ENCODE measurements at regions not wholly inside any gene's neighbourhood (a gene's known extent, or its start where the extent isn't known, plus 50 kb on each side); places are given as distances from the start of the nearest gene placed in this dataset.

DNA sequence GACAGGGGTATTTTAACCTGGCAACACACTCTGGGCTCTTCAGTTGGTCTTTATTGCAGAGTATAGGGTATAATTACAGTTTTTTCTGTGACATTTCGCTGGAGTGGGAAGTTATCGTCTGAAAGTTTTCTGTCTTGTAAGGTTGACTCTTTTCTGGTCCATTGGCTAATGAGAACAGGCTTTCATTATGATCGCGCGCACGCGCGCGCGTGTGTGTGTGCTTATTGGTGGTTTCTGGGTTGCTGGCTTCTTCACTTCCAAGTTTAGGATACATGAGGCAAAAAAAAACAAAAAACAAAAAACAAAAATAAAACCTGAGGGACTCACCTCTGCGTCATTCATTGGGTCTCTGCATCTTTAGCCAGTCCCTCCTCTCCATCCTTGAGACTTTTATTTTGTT, 68.7 kb upstream of the MYOCD start:
- TF ChIP-seq, protein P1, sequence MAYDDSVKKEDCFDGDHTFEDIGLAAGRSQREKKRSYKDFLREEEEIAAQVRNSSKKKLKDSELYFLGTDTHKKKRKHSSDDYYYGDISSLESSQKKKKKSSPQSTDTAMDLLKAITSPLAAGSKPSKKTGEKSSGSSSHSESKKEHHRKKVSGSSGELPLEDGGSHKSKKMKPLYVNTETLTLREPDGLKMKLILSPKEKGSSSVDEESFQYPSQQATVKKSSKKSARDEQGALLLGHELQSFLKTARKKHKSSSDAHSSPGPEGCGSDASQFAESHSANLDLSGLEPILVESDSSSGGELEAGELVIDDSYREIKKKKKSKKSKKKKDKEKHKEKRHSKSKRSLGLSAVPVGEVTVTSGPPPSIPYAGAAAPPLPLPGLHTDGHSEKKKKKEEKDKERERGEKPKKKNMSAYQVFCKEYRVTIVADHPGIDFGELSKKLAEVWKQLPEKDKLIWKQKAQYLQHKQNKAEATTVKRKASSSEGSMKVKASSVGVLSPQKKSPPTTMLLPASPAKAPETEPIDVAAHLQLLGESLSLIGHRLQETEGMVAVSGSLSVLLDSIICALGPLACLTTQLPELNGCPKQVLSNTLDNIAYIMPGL (CRISPR knock-in tag; IDR thresholded peaks at IDR 0.05), result no peak
- TF ChIP-seq, protein P2, sequence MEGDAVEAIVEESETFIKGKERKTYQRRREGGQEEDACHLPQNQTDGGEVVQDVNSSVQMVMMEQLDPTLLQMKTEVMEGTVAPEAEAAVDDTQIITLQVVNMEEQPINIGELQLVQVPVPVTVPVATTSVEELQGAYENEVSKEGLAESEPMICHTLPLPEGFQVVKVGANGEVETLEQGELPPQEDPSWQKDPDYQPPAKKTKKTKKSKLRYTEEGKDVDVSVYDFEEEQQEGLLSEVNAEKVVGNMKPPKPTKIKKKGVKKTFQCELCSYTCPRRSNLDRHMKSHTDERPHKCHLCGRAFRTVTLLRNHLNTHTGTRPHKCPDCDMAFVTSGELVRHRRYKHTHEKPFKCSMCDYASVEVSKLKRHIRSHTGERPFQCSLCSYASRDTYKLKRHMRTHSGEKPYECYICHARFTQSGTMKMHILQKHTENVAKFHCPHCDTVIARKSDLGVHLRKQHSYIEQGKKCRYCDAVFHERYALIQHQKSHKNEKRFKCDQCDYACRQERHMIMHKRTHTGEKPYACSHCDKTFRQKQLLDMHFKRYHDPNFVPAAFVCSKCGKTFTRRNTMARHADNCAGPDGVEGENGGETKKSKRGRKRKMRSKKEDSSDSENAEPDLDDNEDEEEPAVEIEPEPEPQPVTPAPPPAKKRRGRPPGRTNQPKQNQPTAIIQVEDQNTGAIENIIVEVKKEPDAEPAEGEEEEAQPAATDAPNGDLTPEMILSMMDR (IDR thresholded peaks at IDR 0.05), result no peak
- TF ChIP-seq, protein P3, sequence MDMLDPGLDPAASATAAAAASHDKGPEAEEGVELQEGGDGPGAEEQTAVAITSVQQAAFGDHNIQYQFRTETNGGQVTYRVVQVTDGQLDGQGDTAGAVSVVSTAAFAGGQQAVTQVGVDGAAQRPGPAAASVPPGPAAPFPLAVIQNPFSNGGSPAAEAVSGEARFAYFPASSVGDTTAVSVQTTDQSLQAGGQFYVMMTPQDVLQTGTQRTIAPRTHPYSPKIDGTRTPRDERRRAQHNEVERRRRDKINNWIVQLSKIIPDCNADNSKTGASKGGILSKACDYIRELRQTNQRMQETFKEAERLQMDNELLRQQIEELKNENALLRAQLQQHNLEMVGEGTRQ (CRISPR knock-in tag; IDR thresholded peaks at IDR 0.05), result no peak
- TF ChIP-seq CBFB (CRISPR knock-in tag; IDR thresholded peaks at IDR 0.05; ENCODE audit: low read depth), result no peak

All from WTC11 (cell line).